B cell (primary cell): ENCODE measurements at regions not wholly inside any gene's neighbourhood (a gene's known extent, or its start where the extent isn't known, plus 50 kb on each side); places are given as distances from the start of the nearest gene placed in this dataset.

Experiments
- ATAC-seq: fragments of 200-7000 bp; cut with Tn5 transposase; one replicate; pipeline ENCODE4 v1.10.0; 2021; ENCODE audit warnings: low read depth, mild to moderate bottlenecking, moderate number of reproducible peaks, moderate library complexity
- CTCF ChIA-PET: fragments of 350-600 bp; sonication (Branson Sonifier 250); formaldehyde crosslinking; loops from one replicate; lab custom pipeline; 2021; ENCODE audit warnings: antibody characterized with exemption, inconsistent platforms; lab: Charles Lee
- POLR2A ChIA-PET: fragments of 350-600 bp; sonication (Branson Sonifier 250); formaldehyde crosslinking; loops from one replicate; lab custom pipeline; 2021; ENCODE audit warnings: antibody characterized with exemption; lab: Charles Lee
- DNase-seq: peaks from one replicate; pipeline ENCODE4 v3.0.0; 2013
- H2AFZ ChIP-seq: 2 replicates; pipeline ENCODE4 v1.6.1; 2012; ENCODE audit warnings: mild to moderate bottlenecking, low read depth, low read length; ENCODE audit not compliant: insufficient read depth, poor library complexity, severe bottlenecking
- H3K27ac ChIP-seq, 2 donors: 1 replicate in 1 of 2; 2 replicates in 1 of 2; pipeline ENCODE4 v1.5.1; 2012 to 2013; ENCODE audit warnings: low read length in 2 of 2, mild to moderate bottlenecking in 2 of 2, moderate library complexity in 1 of 2
- H3K27me3 ChIP-seq, 4 experiments: fragments of 200-600 bp in 1 of 4; sonication (generic) in 1 of 4; replicated peaks in 1 of 4; 1 replicate in 2 of 4; 2 replicates in 2 of 4; pipeline versions ENCODE4 v1.6.1 to v1.7.0; 2013 to 2016; ENCODE audit warnings: low read length in 3 of 4, mild to moderate bottlenecking in 2 of 4, mixed read lengths in 1 of 4, moderate library complexity in 1 of 4; ENCODE audit not compliant: insufficient read depth in 4 of 4, control insufficient read depth in 3 of 4; ENCODE audit errors: control extremely low read depth in 1 of 4
- H3K36me3 ChIP-seq, 2 experiments: replicated peaks in 1 of 2; 1 replicate in 1 of 2; 2 replicates in 1 of 2; pipeline versions ENCODE4 v1.6.1 to v1.7.1; 2013; ENCODE audit warnings: low read length in 1 of 2; ENCODE audit not compliant: insufficient read depth in 2 of 2, control insufficient read depth in 1 of 2; ENCODE audit errors: control extremely low read depth in 1 of 2, extremely low read depth in 1 of 2
- H3K4me1 ChIP-seq, 2 donors: fragments of 200-600 bp in 1 of 2; sonication (generic) in 1 of 2; 1 replicate in 1 of 2; 2 replicates in 1 of 2; pipeline versions ENCODE4 v1.5.1 to v1.6.1; 2013 to 2017; ENCODE audit warnings: low read length in 2 of 2; ENCODE audit not compliant: control insufficient read depth in 2 of 2, insufficient read depth in 2 of 2
- H3K4me2 ChIP-seq: replicated peaks from 2 replicates; pipeline ENCODE3; 2012; ENCODE audit warnings: mild to moderate bottlenecking, low read depth, low read length; ENCODE audit not compliant: poor library complexity, severe bottlenecking
- H3K4me3 ChIP-seq, 5 experiments: fragments of 200-600 bp in 1 of 5; sonication (generic) in 1 of 5; 1 replicate in 3 of 5; 2 replicates in 2 of 5; pipeline versions ENCODE4 v1.5.1 to v1.7.0; 2011 to 2016; ENCODE audit warnings: low read length in 4 of 5, mild to moderate bottlenecking in 4 of 5, low read depth in 2 of 5, control low read depth in 1 of 5, moderate library complexity in 1 of 5; ENCODE audit not compliant: insufficient read depth in 1 of 5; ENCODE audit errors: control extremely low read depth in 1 of 5, extremely low read depth in 1 of 5
- H3K79me2 ChIP-seq: fragments of 200-600 bp; sonication (generic); one replicate; pipeline ENCODE4 v1.6.0; 2016; ENCODE audit warnings: low read length; ENCODE audit not compliant: control insufficient read depth, insufficient read depth
- H3K9ac ChIP-seq: fragments of 200-600 bp; sonication (generic); 2 replicates; pipeline ENCODE4 v1.6.1; 2017; ENCODE audit warnings: mild to moderate bottlenecking, low read length, moderate library complexity
- H3K9me3 ChIP-seq, 3 donors: one replicate each; pipeline versions ENCODE4 v1.6.1 to v1.7.1; 2013; ENCODE audit warnings: low read length in 2 of 3; ENCODE audit not compliant: control insufficient read depth in 2 of 3, insufficient read depth in 1 of 3; ENCODE audit errors: control extremely low read depth in 1 of 3
- H4K20me1 ChIP-seq: 2 replicates; pipeline ENCODE4 v1.6.0; 2012; ENCODE audit warnings: mild to moderate bottlenecking, low read length; ENCODE audit not compliant: insufficient read depth, control insufficient read depth, poor library complexity, severe bottlenecking
- H3K27ac Mint-ChIP-seq: one replicate; pipeline ENCODE4 v1.8.0; 2021; ENCODE audit warnings: mixed read lengths
- H3K27me3 Mint-ChIP-seq: one replicate; pipeline ENCODE4 v1.8.0; 2021; ENCODE audit warnings: mixed read lengths
- H3K4me1 Mint-ChIP-seq: one replicate; pipeline ENCODE4 v1.8.0; 2021; ENCODE audit warnings: mixed read lengths
- H3K4me3 Mint-ChIP-seq: one replicate; pipeline ENCODE4 v1.8.0; 2021; ENCODE audit warnings: mixed read lengths
- H3K9me3 Mint-ChIP-seq: one replicate; pipeline ENCODE4 v1.8.0; 2022; ENCODE audit warnings: mixed read lengths; ENCODE audit not compliant: insufficient read depth
- EZH2 ChIP-seq: IDR thresholded peaks from 2 replicates; pipeline ENCODE4 v1.6.1; 2012; ENCODE audit warnings: borderline replicate concordance, low read depth, mild to moderate bottlenecking, moderate library complexity, low read length; ENCODE audit not compliant: insufficient read depth, poor library complexity, severe bottlenecking
- WGBS: methylation state at CpG from one replicate; pipeline ENCODE4 v1.1.5; 2013; ENCODE audit warnings: missing lambda C conversion rate; ENCODE audit not compliant: insufficient coverage; 5-methylcytosine and 5-hydroxymethylcytosine counted together
- intact Hi-C: fragments of 100-400 bp; cut with micrococcal nuclease; formaldehyde crosslinking; loops from one replicate; pipeline ENCODE4 v1.10.0; 2022
- TF ChIP-seq, protein P1 (sequence below): fragments of 200-600 bp; IDR thresholded peaks from one replicate; pipeline ENCODE4 v1.8.0; 2022; ENCODE audit warnings: antibody characterized with exemption, mild to moderate bottlenecking

DNA sequence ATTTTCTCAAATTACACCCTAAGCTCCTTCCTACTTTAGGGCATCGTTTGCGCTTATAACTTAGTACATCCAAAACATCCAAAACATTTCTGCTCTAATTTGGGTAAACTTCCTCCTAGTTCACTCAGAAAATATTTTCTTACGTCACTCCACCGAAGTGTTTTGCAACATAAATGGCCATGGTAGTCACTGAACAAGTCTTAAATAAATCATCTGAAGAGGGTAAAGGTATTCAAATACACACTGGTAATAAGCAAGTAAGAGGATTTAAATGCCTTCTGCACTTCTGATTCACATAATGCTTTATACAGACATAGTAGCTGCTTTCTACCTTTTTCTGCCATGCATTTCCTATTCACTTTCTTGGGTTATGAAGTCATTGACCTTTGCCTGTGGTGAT, 991.9 kb downstream of the NLGN4X start:
- WGBS: no CpG with 5 or more reads among the region's 4 CpGs
- Histone ChIP-seq H3K4me2 (no peak overlapping the region), H3K79me2 (no peaks in the 10 kb centered on the region), H3K9ac (no peak overlapping the region), H2AFZ (no peak overlapping the region), H4K20me1 (no peaks in the 10 kb centered on the region), H3K27ac (no peak overlapping the region), H3K36me3 (no peaks in the 10 kb centered on the region), H3K4me3 (no peak overlapping the region), H3K4me1 (no peaks in the 10 kb centered on the region), H3K9me3 (no peaks in the 10 kb centered on the region), H3K27me3 (no peaks in the 10 kb centered on the region)
- ATAC-seq: no peak
- Mint-ChIP-seq H3K9me3 (no peaks in the 10 kb centered on the region), H3K4me3 (no peak overlapping the region), H3K27me3 (no peaks in the 10 kb centered on the region), H3K27ac (no peak overlapping the region), H3K4me1 (no peaks in the 10 kb centered on the region)
- ChIA-PET POLR2A (no interaction called here), CTCF (no interaction called here)
- TF ChIP-seq EZH2: no peak
- TF ChIP-seq, protein P1, sequence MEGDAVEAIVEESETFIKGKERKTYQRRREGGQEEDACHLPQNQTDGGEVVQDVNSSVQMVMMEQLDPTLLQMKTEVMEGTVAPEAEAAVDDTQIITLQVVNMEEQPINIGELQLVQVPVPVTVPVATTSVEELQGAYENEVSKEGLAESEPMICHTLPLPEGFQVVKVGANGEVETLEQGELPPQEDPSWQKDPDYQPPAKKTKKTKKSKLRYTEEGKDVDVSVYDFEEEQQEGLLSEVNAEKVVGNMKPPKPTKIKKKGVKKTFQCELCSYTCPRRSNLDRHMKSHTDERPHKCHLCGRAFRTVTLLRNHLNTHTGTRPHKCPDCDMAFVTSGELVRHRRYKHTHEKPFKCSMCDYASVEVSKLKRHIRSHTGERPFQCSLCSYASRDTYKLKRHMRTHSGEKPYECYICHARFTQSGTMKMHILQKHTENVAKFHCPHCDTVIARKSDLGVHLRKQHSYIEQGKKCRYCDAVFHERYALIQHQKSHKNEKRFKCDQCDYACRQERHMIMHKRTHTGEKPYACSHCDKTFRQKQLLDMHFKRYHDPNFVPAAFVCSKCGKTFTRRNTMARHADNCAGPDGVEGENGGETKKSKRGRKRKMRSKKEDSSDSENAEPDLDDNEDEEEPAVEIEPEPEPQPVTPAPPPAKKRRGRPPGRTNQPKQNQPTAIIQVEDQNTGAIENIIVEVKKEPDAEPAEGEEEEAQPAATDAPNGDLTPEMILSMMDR: no peak
- intact Hi-C loops: no loop called here
- DNase-seq: no peak

DNA sequence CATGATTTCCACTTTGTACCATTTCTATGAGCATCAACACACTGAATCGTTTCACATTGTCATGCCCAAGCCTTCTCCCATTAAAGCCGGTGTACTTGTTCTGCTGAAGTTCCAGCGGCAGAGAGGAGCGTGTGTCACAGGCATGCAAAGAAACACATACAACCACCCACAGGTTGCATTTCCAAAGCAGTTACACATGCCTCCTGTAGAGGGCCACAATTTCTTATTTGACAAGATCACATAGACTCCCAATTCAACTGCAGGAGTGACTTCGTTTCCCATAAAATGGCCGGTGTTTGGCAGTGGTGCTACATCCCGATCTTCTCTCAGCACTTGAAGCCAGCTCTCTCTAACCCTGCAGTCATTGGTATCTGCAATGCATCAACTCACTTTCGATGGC, 992.6 kb downstream of the NLGN4X start:
- 92% methylated on average over 6 of the region's 8 CpGs for WGBS
- POLR2A ChIA-PET: no interaction called here
- no peak overlapping the region for H3K9ac ChIP-seq
- Mint-ChIP-seq H3K4me3 (no peak overlapping the region), H3K9me3 (no peaks in the 10 kb centered on the region), H3K27me3 (no peaks in the 10 kb centered on the region), H3K27ac (no peak overlapping the region), H3K4me1 (no peaks in the 10 kb centered on the region)
- no peak for DNase-seq
- H3K4me2 ChIP-seq: no peak overlapping the region
- H3K27ac ChIP-seq: no peak overlapping the region
- CTCF ChIA-PET: no interaction called here
- no peaks in the 10 kb centered on the region for H3K4me1 ChIP-seq
- no peaks in the 10 kb centered on the region for H4K20me1 ChIP-seq
- ATAC-seq: no peak
- no peaks in the 10 kb centered on the region for H3K27me3 ChIP-seq
- no peak overlapping the region for H3K4me3 ChIP-seq
- no peak overlapping the region for H2AFZ ChIP-seq
- no peaks in the 10 kb centered on the region for H3K79me2 ChIP-seq
- H3K36me3 ChIP-seq: no peaks in the 10 kb centered on the region
- intact Hi-C loops: no loop called here
- TF ChIP-seq, protein P1: no peak
- TF ChIP-seq EZH2: no peak
- no peaks in the 10 kb centered on the region for H3K9me3 ChIP-seq
